WTC11 (cell line): ENCODE measurements at regions not wholly inside any gene's neighbourhood (a gene's known extent, or its start where the extent isn't known, plus 50 kb on each side); places are given as distances from the start of the nearest gene placed in this dataset.

Source experiments
- AR ChIP-seq: fragments of 250-450 bp; sonication (Bioruptor Pico); IDR thresholded peaks from 2 replicates; pipeline ENCODE4 v1.9.0; 2021; ENCODE audit warnings: mild to moderate bottlenecking
- ATF3 ChIP-seq: sonication (generic); formaldehyde crosslinking; conservative IDR thresholded peaks from 2 replicates; pipeline ENCODE4 v1.8.1; 2022; ENCODE audit warnings: mild to moderate bottlenecking, missing genetic modification reagents
- CREB1 ChIP-seq: sonication (generic); formaldehyde crosslinking; IDR thresholded peaks from 2 replicates; pipeline ENCODE4 v1.8.0; 2023; ENCODE audit warnings: mild to moderate bottlenecking, missing genetic modification reagents
- CTCF ChIP-seq: fragments of 200-600 bp; IDR thresholded peaks from 2 replicates; pipeline ENCODE4 v1.8.0; 2022; ENCODE audit warnings: antibody characterized with exemption
- GABPB1 ChIP-seq: sonication (generic); formaldehyde crosslinking; IDR thresholded peaks from 2 replicates; pipeline ENCODE4 v1.8.1; 2023; ENCODE audit warnings: mild to moderate bottlenecking, missing genetic modification reagents
- GRHL2 ChIP-seq: fragments of 250-450 bp; sonication (Bioruptor Pico); IDR thresholded peaks from 2 replicates; pipeline ENCODE4 v1.8.0; 2022; ENCODE audit warnings: mild to moderate bottlenecking, moderate library complexity; ENCODE audit not compliant: insufficient replicate concordance, severe bottlenecking
- NFE2L1 ChIP-seq: sonication (generic); formaldehyde crosslinking; IDR thresholded peaks from 2 replicates; pipeline ENCODE4 v1.8.1; 2023; ENCODE audit warnings: missing genetic modification reagents
- NR3C1 ChIP-seq: sonication (generic); formaldehyde crosslinking; conservative IDR thresholded peaks from 2 replicates; pipeline ENCODE4 v1.8.1; 2023; ENCODE audit warnings: low read depth, mild to moderate bottlenecking, missing genetic modification reagents
- PRDM15 ChIP-seq: sonication (generic); formaldehyde crosslinking; IDR thresholded peaks from 2 replicates; pipeline ENCODE4 v1.8.0; 2022; ENCODE audit warnings: missing genetic modification reagents
- SOX15 ChIP-seq: fragments of 250-450 bp; sonication (Bioruptor Pico); IDR thresholded peaks from 2 replicates; pipeline ENCODE4 v1.9.0; 2021; ENCODE audit warnings: mild to moderate bottlenecking
- TEAD4 ChIP-seq: sonication (generic); formaldehyde crosslinking; IDR thresholded peaks from 2 replicates; pipeline ENCODE4 v1.8.0; 2022; ENCODE audit warnings: mild to moderate bottlenecking, missing genetic modification reagents
- ZMAT4 ChIP-seq: fragments of 250-450 bp; sonication (Bioruptor Pico); IDR thresholded peaks from 2 replicates; pipeline ENCODE4 v1.9.0; 2021; ENCODE audit warnings: mild to moderate bottlenecking
- ZNF512 ChIP-seq: sonication (generic); formaldehyde crosslinking; IDR thresholded peaks from 2 replicates; pipeline ENCODE4 v1.8.1; 2022; ENCODE audit warnings: missing genetic modification reagents, borderline replicate concordance
- ZSCAN18 ChIP-seq: fragments of 250-450 bp; sonication (Bioruptor Pico); IDR thresholded peaks from 2 replicates; pipeline ENCODE4 v2.1.2; 2022; ENCODE audit warnings: mild to moderate bottlenecking, moderate library complexity

GRCh38 chr19:30068528-30069395 is 126.7 kb downstream of the URI1 start:
- TF ChIP-seq CREB1 (CRISPR knock-in tag) (no peak), NR3C1 (CRISPR knock-in tag) (no peak), CTCF (no peak), ZMAT4 (CRISPR knock-in tag) (no peak), ZNF512 (CRISPR knock-in tag) (no peak), PRDM15 (CRISPR knock-in tag) (no peak), SOX15 (CRISPR knock-in tag) (no peak), ATF3 (no peak), NFE2L1 (CRISPR knock-in tag) (no peak), GRHL2 (CRISPR knock-in tag) (no peak), GABPB1 (CRISPR knock-in tag) (no peak), ZSCAN18 (CRISPR knock-in tag) (no peak), AR (CRISPR knock-in tag) (no peak), TEAD4 (CRISPR knock-in tag) (no peak)
